Pancreas (tissue), 10 donors: ENCODE measurements at regions not wholly inside any gene's neighbourhood (a gene's known extent, or its start where the extent isn't known, plus 50 kb on each side); places are given as distances from the start of the nearest gene placed in this dataset.

Source experiments
- ATAC-seq, 4 donors: fragments of 200-7000 bp; cut with Tn5 transposase; one replicate each; pipeline versions ENCODE4 v1.8.0 to v1.9.1; 2020; ENCODE audit warnings: mild to moderate bottlenecking in 4 of 4, moderate library complexity in 4 of 4
- DNase-seq, 6 donors: peaks; one replicate each; pipeline ENCODE4 v3.0.0-alpha.2; 2020
- FAIRE-seq: peaks from 2 replicates; lab custom pipeline; 2012; peaks lifted over from hg19 to GRCh38; lab: Jason Lieb, UNC
- H3K27ac ChIP-seq, 4 donors: fragments of 200-600 bp; sonication (generic); 1 replicate in 3 of 4; 2 replicates in 1 of 4; pipeline versions ENCODE4 v1.5.0 to v1.8.0; 2020
- H3K27me3 ChIP-seq, 4 donors: fragments of 200-600 bp; one replicate each; pipeline ENCODE4 v1.8.0; 2021
- H3K36me3 ChIP-seq, 3 donors: fragments of 200-600 bp; sonication (generic) in 1 of 3; one replicate each; pipeline versions ENCODE4 v1.5.0 to v1.8.0; 2020 to 2021
- H3K4me1 ChIP-seq, 3 donors: fragments of 200-600 bp; one replicate each; pipeline ENCODE4 v1.8.0; 2021
- H3K4me3 ChIP-seq, 4 donors: fragments of 200-600 bp; sonication (generic) in 2 of 4; one replicate each; pipeline versions ENCODE4 v1.5.0 to v1.8.0; 2020 to 2021
- H3K9me3 ChIP-seq, 4 donors: fragments of 200-600 bp; one replicate each; pipeline ENCODE4 v1.8.0; 2021
- CTCF ChIP-seq, 4 donors: fragments of 200-600 bp; sonication (generic) in 3 of 4; IDR thresholded peaks; one replicate each; pipeline versions ENCODE4 v1.5.0 to v1.8.0; 2021; ENCODE audit warnings: antibody characterized with exemption in 4 of 4
- WGBS, 2 donors: extraction: QIAGEN DNeasy Blood & Tissue Kit; methylation state at CpG; one replicate each; pipeline ENCODE4 v1.1.7; 2013; 5-methylcytosine and 5-hydroxymethylcytosine counted together
- intact Hi-C, 3 donors: fragments of 100-400 bp; cut with DNase I; formaldehyde crosslinking; loops; one replicate each; pipeline versions ENCODE4 v1.11.1 to v1.14.2; 2022
- donor health status: healthy with polysubstance abuse.
- donor health status: DM: no; HTN: no; CAD: no; lungs with moderate emphysema.
- donor health status: DM: no; HTN: no; CAD: no.
- donor health status: control.
- donor health status: control.
- donor health status: Bipolar disorder and iron deficiency.
- donor health status: DM: yes; HTN: yes; CAD: no.
- donor health status: DM: no; HTN: no; CAD: no.
- donor health status: DM: no; HTN: no; CAD: no.
- donor health status: DM: yes; HTN: yes; CAD: no.

- Histone ChIP-seq H3K9me3 (no peaks in the 10 kb centered on the region), H3K27ac (no peak overlapping the region), H3K27me3 (no peaks in the 10 kb centered on the region), H3K4me3 (no peak overlapping the region), H3K4me1 (no peaks in the 10 kb centered on the region), H3K36me3 (no peaks in the 10 kb centered on the region)
- DNase-seq (no peak), ATAC-seq (no peak), FAIRE-seq (no peak)
- intact Hi-C loops: no loop called here
- 65 to 78% methylated on average over 4 of the region's 4 CpGs for WGBS, 2 donors
- TF ChIP-seq CTCF (IDR thresholded peaks at IDR 0.05): no peak
These were observed 163.1 kb upstream of the TMPO start for GRCh38 chr12:98352218-98352811.

- no peak overlapping the region for H3K4me3 ChIP-seq
- no peak for ATAC-seq
- H3K27me3 ChIP-seq: no peaks in the 10 kb centered on the region
- DNase-seq: no peak
- H3K27ac ChIP-seq: no peak overlapping the region
- intact Hi-C loops: no loop called here
- H3K4me1 ChIP-seq: no peaks in the 10 kb centered on the region
- H3K9me3 ChIP-seq: no peaks in the 10 kb centered on the region
- FAIRE-seq: no peak
- H3K36me3 ChIP-seq: no peaks in the 10 kb centered on the region
- 42 to 64% methylated on average over 3 of the region's 3 CpGs for WGBS, 2 donors
- no peak for TF ChIP-seq CTCF (IDR thresholded peaks at IDR 0.05)
These were observed 162.6 kb upstream of the TMPO start for GRCh38 chr12:98352835-98353234.

- TF ChIP-seq CTCF (IDR thresholded peaks at IDR 0.05): no peak
- Histone ChIP-seq H3K27ac (no peak overlapping the region), H3K4me1 (no peaks in the 10 kb centered on the region), H3K9me3 (no peaks in the 10 kb centered on the region), H3K27me3 (no peaks in the 10 kb centered on the region), H3K4me3 (no peak overlapping the region), H3K36me3 (no peaks in the 10 kb centered on the region)
- DNase-seq: no peak
- 43 to 57% methylated on average over 2 of the region's 2 CpGs for WGBS, 2 donors
- no peak for ATAC-seq
- intact Hi-C loops: no loop called here
- FAIRE-seq: no peak
These were observed 160.8 kb upstream of the TMPO start for GRCh38 chr12:98354520-98355035.

- no peak for DNase-seq
- H3K4me1 ChIP-seq: no peaks in the 10 kb centered on the region
- TF ChIP-seq CTCF (IDR thresholded peaks at IDR 0.05): no peak
- H3K4me3 ChIP-seq: no peak overlapping the region
- no peak for ATAC-seq
- no peak for FAIRE-seq
- no peaks in the 10 kb centered on the region for H3K36me3 ChIP-seq
- WGBS, 2 donors: 30 to 49% methylated on average over 1 of the region's 1 CpG
- no peaks in the 10 kb centered on the region for H3K9me3 ChIP-seq
- intact Hi-C loops: no loop called here
- no peak overlapping the region for H3K27ac ChIP-seq
- H3K27me3 ChIP-seq: no peaks in the 10 kb centered on the region
These were observed 160.1 kb upstream of the TMPO start for GRCh38 chr12:98355322-98355721.

- no peaks in the 10 kb centered on the region for H3K9me3 ChIP-seq
- H3K27ac ChIP-seq: no peak overlapping the region
- no peaks in the 10 kb centered on the region for H3K4me1 ChIP-seq
- TF ChIP-seq CTCF (IDR thresholded peaks at IDR 0.05): no peak
- H3K4me3 ChIP-seq: no peak overlapping the region
- intact Hi-C loops: no loop called here
- WGBS, 2 donors: 69 to 75% methylated on average over 4 of the region's 4 CpGs
- FAIRE-seq: no peak
- ATAC-seq: no peak
- DNase-seq: no peak
- no peaks in the 10 kb centered on the region for H3K36me3 ChIP-seq
- H3K27me3 ChIP-seq: no peaks in the 10 kb centered on the region
These were observed 159.5 kb upstream of the TMPO start for GRCh38 chr12:98355933-98356332.
